Testis (tissue), 2 donors: ENCODE measurements at regions not wholly inside any gene's neighbourhood (a gene's known extent, or its start where the extent isn't known, plus 50 kb on each side); places are given as distances from the start of the nearest gene placed in this dataset.
"Not testable (repeated sequence)": the region's sequence is repeated elsewhere in the genome, so short reads cannot be mapped to it uniquely, and the experiment has no call there.

Experiments used
- CTCF ChIP-seq, 3 experiments: fragments of 450-650 bp in 2 of 3; fragments of 200-600 bp in 1 of 3; sonication (generic) in 1 of 3; IDR thresholded peaks; one replicate each; pipeline ENCODE4 v1.5.1; 2016 to 2019; ENCODE audit warnings: antibody characterized with exemption in 3 of 3, mild to moderate bottlenecking in 2 of 3, moderate library complexity in 1 of 3
- POLR2A ChIP-seq: fragments of 450-650 bp; IDR thresholded peaks from one replicate; pipeline ENCODE4 v1.6.1; 2017; ENCODE audit warnings: antibody characterized with exemption, mild to moderate bottlenecking, moderate library complexity

- not testable (repeated sequence) for TF ChIP-seq POLR2A; CTCF (IDR thresholded peaks at IDR 0.05)
Measured at GRCh38 chr2:110394769-110395168, 77.8 kb downstream of the LIMS4 start.
